SU-DHL-6 (cell line): ENCODE measurements at regions not wholly inside any gene's neighbourhood (a gene's known extent, or its start where the extent isn't known, plus 50 kb on each side); places are given as distances from the start of the nearest gene placed in this dataset.

Source experiments
- H2AFZ ChIP-seq: fragments of 200-600 bp; sonication (generic); 2 replicates; pipeline ENCODE4 v1.6.1; 2014; ENCODE audit warnings: low read depth, mild to moderate bottlenecking, moderate library complexity, mixed read lengths, antibody characterized with exemption, low read length; ENCODE audit not compliant: severe bottlenecking
- H3F3A ChIP-seq: fragments of 200-600 bp; shearing (Covaris generic); 2 replicates; pipeline ENCODE4 v1.6.0; 2016; ENCODE audit warnings: antibody characterized with exemption, mild to moderate bottlenecking; ENCODE audit not compliant: insufficient read depth
- H3K27ac ChIP-seq: fragments of 200-600 bp; sonication (generic); 2 replicates; pipeline ENCODE4 v1.5.1; 2016; ENCODE audit warnings: low read depth, mild to moderate bottlenecking, low read length, moderate library complexity, mixed read lengths
- H3K27me3 ChIP-seq: fragments of 200-600 bp; sonication (generic), shearing (Covaris generic); 2 replicates; pipeline ENCODE4 v1.6.0; 2014; ENCODE audit warnings: mild to moderate bottlenecking, low read length
- H3K36me3 ChIP-seq: fragments of 200-600 bp; sonication (generic); 2 replicates; pipeline ENCODE4 v1.6.1; 2014; ENCODE audit warnings: mild to moderate bottlenecking, low read length, mixed read lengths
- H3K4me2 ChIP-seq: fragments of 300-600, 200-600 bp; shearing (Covaris generic), sonication (generic); 2 replicates; pipeline ENCODE4 v1.6.0; 2014; ENCODE audit warnings: low read length, low read depth, mild to moderate bottlenecking; ENCODE audit not compliant: poor library complexity, severe bottlenecking
- H3K4me3 ChIP-seq: fragments of 200-600 bp; sonication (generic); 2 replicates; pipeline ENCODE4 v1.5.1; 2014; ENCODE audit warnings: antibody characterized with exemption, low read length, mild to moderate bottlenecking, mixed read lengths; ENCODE audit not compliant: insufficient read depth, poor library complexity, severe bottlenecking
- H3K79me2 ChIP-seq: fragments of 200-600 bp; sonication (generic); 2 replicates; pipeline ENCODE4 v1.6.1; 2014; ENCODE audit warnings: mild to moderate bottlenecking, low read length, moderate library complexity; ENCODE audit not compliant: insufficient read depth
- H3K9ac ChIP-seq: fragments of 200-600 bp; sonication (generic); 2 replicates; pipeline ENCODE4 v1.7.0; 2014; ENCODE audit warnings: mild to moderate bottlenecking, low read length
- H3K9me2 ChIP-seq: fragments of 200-600 bp; sonication (generic); replicated peaks from 2 replicates; pipeline ENCODE4 v1.6.1; 2014; ENCODE audit warnings: low read length; ENCODE audit not compliant: insufficient read depth
- H3K9me3 ChIP-seq: fragments of 200-600 bp; sonication (generic); 2 replicates; pipeline ENCODE4 v1.6.1; 2014; ENCODE audit warnings: low read length, mixed read lengths; ENCODE audit not compliant: insufficient read depth
- H4K20me1 ChIP-seq: fragments of 200-600 bp; sonication (generic); 2 replicates; pipeline ENCODE4 v1.6.1; 2014; ENCODE audit warnings: low read depth, mild to moderate bottlenecking, antibody characterized with exemption, low read length, moderate library complexity, mixed read lengths
- CTCF ChIP-seq: fragments of 200-600 bp; sonication (generic); IDR thresholded peaks from one replicate; pipeline ENCODE4 v1.5.1; 2017; ENCODE audit warnings: antibody characterized with exemption, mild to moderate bottlenecking, low read length, moderate library complexity; ENCODE audit not compliant: insufficient read depth, poor library complexity, severe bottlenecking
- EZH2phosphoT487 ChIP-seq: fragments of 200-600 bp; sonication (generic), shearing (Covaris generic); conservative IDR thresholded peaks from 2 replicates; pipeline ENCODE4 v1.6.1; 2018; ENCODE audit warnings: mild to moderate bottlenecking, antibody characterized with exemption, low read length, moderate library complexity, mixed read lengths

- no peaks in the 10 kb centered on the region for H3K9me3 ChIP-seq
- no peak overlapping the region for H3K9ac ChIP-seq
- H3K9me2 ChIP-seq, result no peaks in the 10 kb centered on the region
- H3K27me3 ChIP-seq, result no peaks in the 10 kb centered on the region
- H4K20me1 ChIP-seq, result no peaks in the 10 kb centered on the region
- no peak overlapping the region for H3K4me2 ChIP-seq
- H3K27ac ChIP-seq, result no peak overlapping the region
- TF ChIP-seq EZH2phosphoT487 (no peak), CTCF (no peak)
- H3F3A ChIP-seq, result no peaks in the 10 kb centered on the region
- no peak overlapping the region for H2AFZ ChIP-seq
- H3K36me3 ChIP-seq, result no peaks in the 10 kb centered on the region
- H3K79me2 ChIP-seq, result no peaks in the 10 kb centered on the region
- no peak overlapping the region for H3K4me3 ChIP-seq
Observed at GRCh38 chr2:215626812-215627281, 191.0 kb upstream of the FN1 start.

- Histone ChIP-seq H4K20me1 (no peaks in the 10 kb centered on the region), H3K79me2 (no peaks in the 10 kb centered on the region), H3F3A (no peaks in the 10 kb centered on the region), H3K4me2 (no peak overlapping the region), H3K9me2 (no peaks in the 10 kb centered on the region), H3K4me3 (no peak overlapping the region), H3K9me3 (no peaks in the 10 kb centered on the region), H3K27ac (no peak overlapping the region), H3K9ac (no peak overlapping the region), H2AFZ (no peak overlapping the region), H3K36me3 (no peaks in the 10 kb centered on the region), H3K27me3 (no peaks in the 10 kb centered on the region)
- TF ChIP-seq CTCF (no peak), EZH2phosphoT487 (no peak)
Observed at GRCh38 chr2:215626063-215626462, 190.2 kb upstream of the FN1 start.

GRCh38 chr2:215625207-215625606 lies 189.3 kb upstream of the FN1 start:
- Histone ChIP-seq H2AFZ (no peak overlapping the region), H3K4me2 (no peak overlapping the region), H3K27ac (no peak overlapping the region), H3K79me2 (no peaks in the 10 kb centered on the region), H3K9me2 (no peaks in the 10 kb centered on the region), H3K27me3 (no peaks in the 10 kb centered on the region), H3F3A (no peaks in the 10 kb centered on the region), H3K9ac (no peak overlapping the region), H4K20me1 (no peaks in the 10 kb centered on the region), H3K9me3 (no peaks in the 10 kb centered on the region), H3K4me3 (no peak overlapping the region), H3K36me3 (no peaks in the 10 kb centered on the region)
- TF ChIP-seq CTCF (no peak), EZH2phosphoT487 (no peak)
